ENCODE measurements at regions not wholly inside any gene's neighbourhood (a gene's known extent, or its start where the extent isn't known, plus 50 kb on each side); places are given as distances from the start of the nearest gene placed in this dataset.

- no peak for TF ChIP-seq FOXP4 (CRISPR knock-in tag; IDR thresholded peaks at IDR 0.05)
- no peak for TF ChIP-seq NFYB (CRISPR knock-in tag; IDR thresholded peaks at IDR 0.05)
- TF ChIP-seq NPAS2 (CRISPR knock-in tag; IDR thresholded peaks at IDR 0.05; ENCODE audit: borderline replicate concordance) = no peak
- no peak for TF ChIP-seq ZNF660 (CRISPR knock-in tag; IDR thresholded peaks at IDR 0.05; ENCODE audit: borderline replicate concordance, low read depth)
- no peak for TF ChIP-seq SIN3A (IDR thresholded peaks at IDR 0.05; ENCODE audit: borderline replicate concordance, low read depth, low read length)
- peak; percentile 67; the same call in 1 of the 2 replicates for TF ChIP-seq ARID3A (IDR thresholded peaks at IDR 0.05; ENCODE audit: low read depth, low read length)
- TF ChIP-seq HES4 (CRISPR knock-in tag; IDR thresholded peaks at IDR 0.05; ENCODE audit: borderline replicate concordance) = 0 out of 2 replicates have a peak, but pooled peaks have one; percentile 17
- TF ChIP-seq, protein P1, sequence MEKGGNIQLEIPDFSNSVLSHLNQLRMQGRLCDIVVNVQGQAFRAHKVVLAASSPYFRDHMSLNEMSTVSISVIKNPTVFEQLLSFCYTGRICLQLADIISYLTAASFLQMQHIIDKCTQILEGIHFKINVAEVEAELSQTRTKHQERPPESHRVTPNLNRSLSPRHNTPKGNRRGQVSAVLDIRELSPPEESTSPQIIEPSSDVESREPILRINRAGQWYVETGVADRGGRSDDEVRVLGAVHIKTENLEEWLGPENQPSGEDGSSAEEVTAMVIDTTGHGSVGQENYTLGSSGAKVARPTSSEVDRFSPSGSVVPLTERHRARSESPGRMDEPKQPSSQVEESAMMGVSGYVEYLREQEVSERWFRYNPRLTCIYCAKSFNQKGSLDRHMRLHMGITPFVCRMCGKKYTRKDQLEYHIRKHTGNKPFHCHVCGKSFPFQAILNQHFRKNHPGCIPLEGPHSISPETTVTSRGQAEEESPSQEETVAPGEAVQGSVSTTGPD (CRISPR knock-in tag; IDR thresholded peaks at IDR 0.05) = no peak
- peak; percentile 72 for TF ChIP-seq JUND (CRISPR knock-in tag; IDR thresholded peaks at IDR 0.05)
- TF ChIP-seq ZNF547 (CRISPR knock-in tag; IDR thresholded peaks at IDR 0.05) = no peak
- no peak for TF ChIP-seq RFXAP (CRISPR knock-in tag; IDR thresholded peaks at IDR 0.05; ENCODE audit: borderline replicate concordance)
- no peak for TF ChIP-seq ZNF225 (CRISPR knock-in tag; IDR thresholded peaks at IDR 0.05)
- TF ChIP-seq, protein P2, sequence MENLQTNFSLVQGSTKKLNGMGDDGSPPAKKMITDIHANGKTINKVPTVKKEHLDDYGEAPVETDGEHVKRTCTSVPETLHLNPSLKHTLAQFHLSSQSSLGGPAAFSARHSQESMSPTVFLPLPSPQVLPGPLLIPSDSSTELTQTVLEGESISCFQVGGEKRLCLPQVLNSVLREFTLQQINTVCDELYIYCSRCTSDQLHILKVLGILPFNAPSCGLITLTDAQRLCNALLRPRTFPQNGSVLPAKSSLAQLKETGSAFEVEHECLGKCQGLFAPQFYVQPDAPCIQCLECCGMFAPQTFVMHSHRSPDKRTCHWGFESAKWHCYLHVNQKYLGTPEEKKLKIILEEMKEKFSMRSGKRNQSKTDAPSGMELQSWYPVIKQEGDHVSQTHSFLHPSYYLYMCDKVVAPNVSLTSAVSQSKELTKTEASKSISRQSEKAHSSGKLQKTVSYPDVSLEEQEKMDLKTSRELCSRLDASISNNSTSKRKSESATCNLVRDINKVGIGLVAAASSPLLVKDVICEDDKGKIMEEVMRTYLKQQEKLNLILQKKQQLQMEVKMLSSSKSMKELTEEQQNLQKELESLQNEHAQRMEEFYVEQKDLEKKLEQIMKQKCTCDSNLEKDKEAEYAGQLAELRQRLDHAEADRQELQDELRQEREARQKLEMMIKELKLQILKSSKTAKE (CRISPR knock-in tag; IDR thresholded peaks at IDR 0.05; ENCODE audit: borderline replicate concordance) = no peak
- TF ChIP-seq SALL1 (CRISPR knock-in tag; IDR thresholded peaks at IDR 0.05) = peak; percentile 48; the same call in 1 of the 2 replicates
- no peak for TF ChIP-seq HMGA1 (CRISPR knock-in tag; conservative IDR thresholded peaks at IDR 0.05)
- TF ChIP-seq, protein P3, sequence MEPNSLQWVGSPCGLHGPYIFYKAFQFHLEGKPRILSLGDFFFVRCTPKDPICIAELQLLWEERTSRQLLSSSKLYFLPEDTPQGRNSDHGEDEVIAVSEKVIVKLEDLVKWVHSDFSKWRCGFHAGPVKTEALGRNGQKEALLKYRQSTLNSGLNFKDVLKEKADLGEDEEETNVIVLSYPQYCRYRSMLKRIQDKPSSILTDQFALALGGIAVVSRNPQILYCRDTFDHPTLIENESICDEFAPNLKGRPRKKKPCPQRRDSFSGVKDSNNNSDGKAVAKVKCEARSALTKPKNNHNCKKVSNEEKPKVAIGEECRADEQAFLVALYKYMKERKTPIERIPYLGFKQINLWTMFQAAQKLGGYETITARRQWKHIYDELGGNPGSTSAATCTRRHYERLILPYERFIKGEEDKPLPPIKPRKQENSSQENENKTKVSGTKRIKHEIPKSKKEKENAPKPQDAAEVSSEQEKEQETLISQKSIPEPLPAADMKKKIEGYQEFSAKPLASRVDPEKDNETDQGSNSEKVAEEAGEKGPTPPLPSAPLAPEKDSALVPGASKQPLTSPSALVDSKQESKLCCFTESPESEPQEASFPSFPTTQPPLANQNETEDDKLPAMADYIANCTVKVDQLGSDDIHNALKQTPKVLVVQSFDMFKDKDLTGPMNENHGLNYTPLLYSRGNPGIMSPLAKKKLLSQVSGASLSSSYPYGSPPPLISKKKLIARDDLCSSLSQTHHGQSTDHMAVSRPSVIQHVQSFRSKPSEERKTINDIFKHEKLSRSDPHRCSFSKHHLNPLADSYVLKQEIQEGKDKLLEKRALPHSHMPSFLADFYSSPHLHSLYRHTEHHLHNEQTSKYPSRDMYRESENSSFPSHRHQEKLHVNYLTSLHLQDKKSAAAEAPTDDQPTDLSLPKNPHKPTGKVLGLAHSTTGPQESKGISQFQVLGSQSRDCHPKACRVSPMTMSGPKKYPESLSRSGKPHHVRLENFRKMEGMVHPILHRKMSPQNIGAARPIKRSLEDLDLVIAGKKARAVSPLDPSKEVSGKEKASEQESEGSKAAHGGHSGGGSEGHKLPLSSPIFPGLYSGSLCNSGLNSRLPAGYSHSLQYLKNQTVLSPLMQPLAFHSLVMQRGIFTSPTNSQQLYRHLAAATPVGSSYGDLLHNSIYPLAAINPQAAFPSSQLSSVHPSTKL (CRISPR knock-in tag; IDR thresholded peaks at IDR 0.05) = peak; percentile 32; the same call in 1 of the 2 replicates
- no peak for TF ChIP-seq ZNF484 (CRISPR knock-in tag; IDR thresholded peaks at IDR 0.05; ENCODE audit: borderline replicate concordance, low read depth)
- TF ChIP-seq KDM5B (CRISPR knock-in tag; IDR thresholded peaks at IDR 0.05; ENCODE audit: borderline replicate concordance) = no peak
Measured at GRCh38 chr2:64888591-64889309, 100.4 kb upstream of the SLC1A4 start (continued).

Measured in HepG2 (cell line).